ENCODE measurements at regions not wholly inside any gene's neighbourhood (a gene's known extent, or its start where the extent isn't known, plus 50 kb on each side); places are given as distances from the start of the nearest gene placed in this dataset.

DNA sequence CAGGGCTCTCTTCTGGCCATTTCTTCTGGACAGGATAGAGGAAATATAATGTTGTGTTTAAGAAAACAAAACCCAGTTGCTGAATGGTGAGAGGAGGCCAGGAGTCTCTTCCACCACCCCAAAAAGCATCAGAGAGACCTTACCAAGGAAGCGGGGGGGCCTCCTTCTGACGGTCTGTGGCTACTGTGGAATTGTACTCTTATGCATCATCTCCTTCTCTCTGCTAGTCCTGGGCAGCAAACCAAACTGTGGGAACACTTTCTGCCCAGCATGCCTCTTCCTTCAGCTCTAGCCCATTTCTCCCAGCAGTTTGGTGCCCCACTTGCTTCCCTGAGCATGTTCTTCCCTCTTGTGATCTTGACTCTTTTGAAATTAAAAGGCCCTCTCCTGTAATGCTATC, 157.7 kb downstream of the HHIPL2 start:
- WGBS (ENCODE audit: extremely low coverage, insufficient read length, low lambda C conversion rate) = no CpG with 5 or more reads among the region's 2 CpGs
- no peak overlapping the region for H2BK15ac ChIP-seq (ENCODE audit: low read depth, low read length)

More for the DNA sequence above, 157.7 kb downstream of the HHIPL2 start:
- H3K14ac ChIP-seq (ENCODE audit: insufficient read depth, low read length) = no peak overlapping the region
- no peak overlapping the region for H3T11ph ChIP-seq (ENCODE audit: low read length)
- H3K56ac ChIP-seq (ENCODE audit: insufficient read length, low read depth, low read length) = no peak overlapping the region
- H2BK20ac ChIP-seq (ENCODE audit: low read depth, low read length, poor library complexity, severe bottlenecking) = no peak overlapping the region
- no peak overlapping the region for H3K27ac ChIP-seq (ENCODE audit: insufficient read length, low read depth, low read length)
- H4K8ac ChIP-seq (replicated peaks; ENCODE audit: insufficient read length, low read depth, low read length) = no peak overlapping the region
- H4K91ac ChIP-seq (ENCODE audit: insufficient read length, low read depth, low read length) = no peak overlapping the region
- DNase-seq = no peak
- no peak overlapping the region for H3K4ac ChIP-seq (ENCODE audit: low read depth, low read length)
- no peaks in the 10 kb centered on the region for H3K9me3 ChIP-seq (ENCODE audit: control insufficient read depth, low read depth, low read length)
- H2BK5ac ChIP-seq (ENCODE audit: insufficient read length, low read length) = no peak overlapping the region
- no peak overlapping the region for H3K4me2 ChIP-seq (ENCODE audit: insufficient read depth, insufficient read length, low read length)
- no peak overlapping the region for H3K27ac Mint-ChIP-seq
- no peak overlapping the region for H3K23ac ChIP-seq (ENCODE audit: insufficient read length, low read depth, low read length)
- no peak overlapping the region for H4K5ac ChIP-seq (ENCODE audit: insufficient read length, low read depth, low read length)
- H2BK120ac ChIP-seq (ENCODE audit: low read depth, low read length, poor library complexity, severe bottlenecking) = no peak overlapping the region
- H3K23me2 ChIP-seq (ENCODE audit: insufficient read length, low read depth, low read length, poor library complexity, severe bottlenecking) = no peaks in the 10 kb centered on the region
- H2BK12ac ChIP-seq (ENCODE audit: insufficient read length, low read depth, low read length) = no peak overlapping the region
- H3K36me3 Mint-ChIP-seq (ENCODE audit: insufficient read depth in 1 of 3, low read depth in 3 of 3) = no peaks in the 10 kb centered on the region
- no peak for TF ChIP-seq CTCF (conservative IDR thresholded peaks at IDR 0.05)
- no peaks in the 10 kb centered on the region for H3K4me1 Mint-ChIP-seq
- no peaks in the 10 kb centered on the region for H3K4me1 ChIP-seq (ENCODE audit: insufficient read depth, low read length)
- no peaks in the 10 kb centered on the region for H4K20me1 ChIP-seq (ENCODE audit: control insufficient read depth, insufficient read depth, insufficient read length)
- H2AK5ac ChIP-seq (ENCODE audit: insufficient read length, low read length) = no peak overlapping the region
- no peaks in the 10 kb centered on the region for H3K27me3 ChIP-seq (ENCODE audit: insufficient read depth, low read length)
- H2AFZ ChIP-seq (ENCODE audit: low read length) = no peak overlapping the region
- no peaks in the 10 kb centered on the region for H3K79me1 ChIP-seq (ENCODE audit: insufficient read depth, low read depth, low read length, poor library complexity, severe bottlenecking)
- H3K79me2 ChIP-seq (ENCODE audit: insufficient read depth, low read length) = no peaks in the 10 kb centered on the region
- no peaks in the 10 kb centered on the region for H3K27me3 Mint-ChIP-seq (ENCODE audit: low read depth)
- no peak overlapping the region for H3K18ac ChIP-seq (ENCODE audit: insufficient read length, low read depth, low read length)
- H3K4me3 Mint-ChIP-seq = no peak overlapping the region
- H3K9me3 Mint-ChIP-seq = no peaks in the 10 kb centered on the region
- no peak overlapping the region for H3K9ac ChIP-seq (ENCODE audit: extremely low read depth, insufficient read length, low read length)
